GM12891 (cell line): ENCODE measurements at regions not wholly inside any gene's neighbourhood (a gene's known extent, or its start where the extent isn't known, plus 50 kb on each side); places are given as distances from the start of the nearest gene placed in this dataset.
"Not testable (repeated sequence)": the region's sequence is repeated elsewhere in the genome, so short reads cannot be mapped to it uniquely, and the experiment has no call there.

Experiments
- DNase-seq: peaks from one replicate; pipeline ENCODE4 v3.0.0; 2011; ENCODE audit warnings: low spot score; ENCODE audit not compliant: insufficient read length
- FAIRE-seq: peaks from 2 replicates; lab custom pipeline; 2011; peaks lifted over from hg19 to GRCh38; lab: Jason Lieb, UNC
- PAX5 ChIP-seq: IDR thresholded peaks from 2 replicates; pipeline ENCODE4 v1.6.1; 2011; ENCODE audit warnings: low read length, moderate library complexity, mild to moderate bottlenecking; ENCODE audit not compliant: insufficient read depth, severe bottlenecking
- POLR2A ChIP-seq: IDR thresholded peaks from 2 replicates; pipeline ENCODE4 v1.6.1; 2011; ENCODE audit warnings: low read depth, low read length, control low read depth
- POLR2AphosphoS5 ChIP-seq: IDR thresholded peaks from 2 replicates; pipeline ENCODE4 v1.6.1; 2011; ENCODE audit warnings: low read depth, low read length, control low read depth
- POU2F2 ChIP-seq: IDR thresholded peaks from 2 replicates; pipeline ENCODE4 v1.6.1; 2011; ENCODE audit warnings: low read depth, mild to moderate bottlenecking, control low read depth, low read length, moderate library complexity
- SPI1 ChIP-seq: IDR thresholded peaks from 2 replicates; pipeline ENCODE4 v1.6.1; 2011; ENCODE audit warnings: low read depth, low read length, control low read depth
- TAF1 ChIP-seq: IDR thresholded peaks from 2 replicates; pipeline ENCODE4 v1.6.1; 2011; ENCODE audit warnings: low read depth, low read length, control low read depth

- DNase-seq (no peak), FAIRE-seq (no peak)
- TF ChIP-seq PAX5 (no peak), SPI1 (no peak), TAF1 (no peak), POLR2AphosphoS5 (no peak), POLR2A (no peak), POU2F2 (no peak)
Measured at GRCh38 chr5:152638996-152639552, 234.0 kb upstream of the NMUR2 start.

DNA sequence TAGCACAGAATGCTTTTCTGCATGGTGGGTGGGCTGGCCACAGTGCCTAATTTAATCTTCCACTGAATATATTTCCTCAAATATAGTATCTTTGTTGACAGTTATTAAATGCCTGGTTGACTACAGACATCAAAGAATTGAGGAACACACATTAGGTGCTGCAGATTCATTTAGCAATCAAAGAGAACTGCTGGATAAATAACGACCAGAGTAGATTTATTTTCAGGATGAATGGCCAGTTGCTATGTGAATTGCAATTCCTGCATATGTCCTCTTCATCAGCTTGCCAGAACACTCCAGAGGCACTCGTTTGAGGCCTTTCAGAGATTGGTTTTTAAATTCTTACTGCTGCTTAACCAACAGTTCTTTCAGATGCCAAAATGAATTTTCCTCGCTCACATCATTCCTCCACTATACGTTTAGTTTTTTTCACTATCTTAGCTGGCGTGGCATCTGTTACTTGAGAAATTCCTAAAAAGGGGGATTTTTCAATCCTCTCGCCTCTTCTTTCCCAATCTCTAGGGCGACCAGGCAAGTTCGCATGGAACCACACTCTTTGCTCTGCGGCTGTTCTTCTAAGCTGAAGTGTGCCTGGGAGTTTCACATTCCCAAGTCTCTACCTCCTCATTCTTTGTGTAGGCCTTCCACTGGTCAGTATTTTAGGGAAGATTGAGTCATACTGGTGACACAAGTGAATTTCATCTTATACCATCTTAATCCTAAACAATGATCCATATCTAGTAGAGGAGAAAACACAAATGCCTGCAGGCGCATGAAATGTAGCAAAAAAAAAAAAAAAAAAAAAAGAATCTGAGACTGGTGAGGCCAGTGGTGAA is 237.1 kb upstream of the NMUR2 start:
- no peak for TF ChIP-seq TAF1
- TF ChIP-seq PAX5: no peak
- FAIRE-seq: no peak
- DNase-seq: no peak

- FAIRE-seq (no peak), DNase-seq (no peak)
- TF ChIP-seq POLR2AphosphoS5: no peak
- TF ChIP-seq POLR2A: no peak
- TF ChIP-seq SPI1: no peak
- no peak for TF ChIP-seq TAF1
- no peak for TF ChIP-seq POU2F2
- no peak for TF ChIP-seq PAX5
Measured at GRCh38 chr5:152642880-152643279, 237.8 kb upstream of the NMUR2 start.

DNA sequence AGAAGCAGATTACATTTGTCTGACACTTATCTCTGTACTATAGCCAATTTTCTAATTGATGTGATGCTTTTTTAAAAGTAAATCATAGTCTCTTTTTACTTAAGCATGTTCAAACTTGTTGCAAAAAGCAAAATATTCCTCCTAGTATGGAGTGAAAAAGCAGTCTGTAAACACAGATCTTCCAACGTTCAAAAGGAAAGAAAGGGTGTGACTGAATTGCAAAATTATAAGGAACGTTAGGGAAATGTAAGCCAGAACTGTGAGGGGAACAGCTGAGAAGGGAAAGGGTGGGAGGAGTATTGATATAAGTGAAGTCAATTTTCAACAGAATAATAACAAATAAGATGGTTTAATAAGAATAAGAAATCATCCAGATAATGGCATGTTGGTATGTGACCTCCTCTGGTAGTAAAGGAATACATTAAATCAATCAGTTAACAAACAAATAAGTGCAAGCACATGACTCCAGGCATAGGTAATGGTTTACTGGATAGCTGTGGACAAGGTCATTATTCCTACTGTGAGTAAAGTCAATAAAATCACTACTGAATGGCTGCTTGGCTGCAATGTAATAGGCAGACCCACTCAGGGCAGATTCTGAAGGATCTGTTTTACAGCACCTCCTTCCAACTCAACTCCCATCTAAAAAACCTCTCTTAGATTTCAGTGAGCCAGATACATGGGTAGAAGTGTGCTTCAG is 239.1 kb upstream of the NMUR2 start:
- FAIRE-seq (no peak), DNase-seq (no peak)
- no peak for TF ChIP-seq POU2F2
- TF ChIP-seq SPI1: no peak
- no peak for TF ChIP-seq POLR2AphosphoS5
- TF ChIP-seq POLR2A: no peak
- no peak for TF ChIP-seq TAF1
- no peak for TF ChIP-seq PAX5

DNA sequence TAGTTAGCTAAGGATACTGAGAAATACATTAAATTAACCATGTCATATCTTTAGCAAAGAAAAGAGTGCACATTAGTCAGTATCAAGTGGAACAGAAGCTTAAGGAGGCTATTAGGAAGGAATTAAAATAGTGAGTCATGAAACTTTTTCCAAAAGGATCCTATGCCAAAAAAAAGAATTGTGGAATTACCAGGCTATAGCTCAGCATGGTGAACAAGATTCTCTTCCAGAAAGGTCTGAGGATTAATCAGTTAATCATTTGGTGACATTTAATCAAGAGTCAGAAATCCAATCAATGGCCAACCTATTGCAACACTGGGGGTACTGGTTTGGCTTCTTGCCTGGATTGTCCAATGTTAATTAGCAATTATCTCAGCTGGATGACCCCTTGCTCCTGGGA is 244.5 kb upstream of the NMUR2 start:
- FAIRE-seq: no peak
- DNase-seq: no peak
- TF ChIP-seq PAX5 (no peak), TAF1 (no peak), SPI1 (no peak), POU2F2 (no peak), POLR2A (no peak), POLR2AphosphoS5 (no peak)

DNA sequence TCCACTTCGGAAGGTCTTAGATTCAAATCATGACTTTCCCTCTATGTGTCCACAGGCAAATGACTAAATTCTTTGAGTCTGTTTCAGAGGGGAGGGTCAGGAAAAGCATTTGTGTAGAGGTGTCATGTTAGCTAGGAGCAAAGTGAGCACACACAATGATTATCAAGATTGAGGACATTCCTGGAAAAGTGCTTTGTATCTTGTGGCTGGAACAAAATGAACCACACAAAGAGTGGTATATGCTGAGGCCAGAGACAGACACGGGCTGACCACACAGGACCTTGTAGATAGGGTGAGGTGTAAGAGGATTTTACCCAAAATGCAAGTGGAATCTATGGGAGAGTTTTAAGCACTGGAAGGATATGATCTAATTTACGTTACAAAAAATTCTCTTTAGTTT is 245.3 kb upstream of the NMUR2 start:
- TF ChIP-seq SPI1 (no peak), PAX5 (no peak), POU2F2 (no peak), POLR2A (no peak), TAF1 (no peak), POLR2AphosphoS5 (no peak)
- no peak for DNase-seq
- no peak for FAIRE-seq

DNA sequence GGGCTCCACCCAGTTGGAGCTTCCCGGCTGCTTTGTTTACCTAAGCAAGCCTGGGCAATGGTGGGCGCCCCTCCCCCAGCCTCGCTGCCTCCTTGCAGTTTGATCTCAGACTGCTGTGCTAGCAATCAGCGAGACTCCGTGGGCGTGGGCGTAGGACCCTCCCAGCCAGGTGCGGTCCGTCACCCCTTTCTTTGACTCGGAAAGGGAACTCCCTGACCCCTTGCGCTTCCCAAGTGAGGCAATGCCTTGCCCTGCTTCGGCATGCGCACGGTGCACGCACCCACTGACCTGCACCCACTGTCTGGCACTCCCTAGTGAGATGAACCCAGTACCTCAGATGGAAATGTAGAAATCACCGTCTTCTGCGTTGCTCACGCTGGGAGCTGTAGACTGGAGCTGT is 254.4 kb upstream of the NMUR2 start:
- DNase-seq, FAIRE-seq: not testable (repeated sequence)

DNA sequence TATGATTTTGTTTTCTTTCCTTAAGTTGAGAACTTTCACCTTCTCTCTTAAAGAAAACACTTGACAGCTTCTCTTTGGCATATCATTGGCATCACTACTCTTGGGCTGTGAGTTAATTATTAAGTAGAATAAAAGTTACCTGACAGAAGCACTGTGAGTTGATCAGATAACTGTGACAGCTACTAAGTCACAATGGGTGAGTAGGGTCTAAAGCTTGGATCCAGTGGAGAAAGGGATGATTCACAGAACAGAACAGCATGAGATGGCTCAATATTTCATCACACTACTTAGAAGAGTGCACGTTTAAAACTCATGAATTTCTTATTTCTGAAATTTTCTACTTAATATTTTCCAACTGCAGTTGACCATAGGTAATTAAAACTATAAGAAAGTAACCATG is 268.5 kb upstream of the NMUR2 start:
- DNase-seq: no peak
- TF ChIP-seq POU2F2: no peak
- no peak for TF ChIP-seq POLR2AphosphoS5
- no peak for TF ChIP-seq PAX5
- no peak for TF ChIP-seq POLR2A
- TF ChIP-seq TAF1: no peak
- no peak for TF ChIP-seq SPI1
- FAIRE-seq: no peak

GRCh38 chr5:152674403-152674802 is 269.3 kb upstream of the NMUR2 start:
- TF ChIP-seq POLR2AphosphoS5 (no peak), TAF1 (no peak), SPI1 (no peak), POU2F2 (no peak), POLR2A (no peak), PAX5 (no peak)
- no peak for DNase-seq
- no peak for FAIRE-seq

GRCh38 chr5:152676196-152676595 is 271.1 kb upstream of the NMUR2 start:
- no peak for DNase-seq
- TF ChIP-seq POLR2AphosphoS5: no peak
- TF ChIP-seq POLR2A: no peak
- TF ChIP-seq SPI1: no peak
- TF ChIP-seq PAX5: no peak
- TF ChIP-seq TAF1: no peak
- TF ChIP-seq POU2F2: no peak
- no peak for FAIRE-seq
